Inferior parietal cortex (tissue), 1 donor: ENCODE measurements at regions not wholly inside any gene's neighbourhood (a gene's known extent, or its start where the extent isn't known, plus 50 kb on each side); places are given as distances from the start of the nearest gene placed in this dataset.
"Not testable (repeated sequence)": the region's sequence is repeated elsewhere in the genome, so short reads cannot be mapped to it uniquely, and the experiment has no call there.

Experiments used
- DNase-seq: peaks from one replicate; pipeline ENCODE4 v3.0.0-alpha.2; 2016; ENCODE audit errors: extremely low spot score

DNA sequence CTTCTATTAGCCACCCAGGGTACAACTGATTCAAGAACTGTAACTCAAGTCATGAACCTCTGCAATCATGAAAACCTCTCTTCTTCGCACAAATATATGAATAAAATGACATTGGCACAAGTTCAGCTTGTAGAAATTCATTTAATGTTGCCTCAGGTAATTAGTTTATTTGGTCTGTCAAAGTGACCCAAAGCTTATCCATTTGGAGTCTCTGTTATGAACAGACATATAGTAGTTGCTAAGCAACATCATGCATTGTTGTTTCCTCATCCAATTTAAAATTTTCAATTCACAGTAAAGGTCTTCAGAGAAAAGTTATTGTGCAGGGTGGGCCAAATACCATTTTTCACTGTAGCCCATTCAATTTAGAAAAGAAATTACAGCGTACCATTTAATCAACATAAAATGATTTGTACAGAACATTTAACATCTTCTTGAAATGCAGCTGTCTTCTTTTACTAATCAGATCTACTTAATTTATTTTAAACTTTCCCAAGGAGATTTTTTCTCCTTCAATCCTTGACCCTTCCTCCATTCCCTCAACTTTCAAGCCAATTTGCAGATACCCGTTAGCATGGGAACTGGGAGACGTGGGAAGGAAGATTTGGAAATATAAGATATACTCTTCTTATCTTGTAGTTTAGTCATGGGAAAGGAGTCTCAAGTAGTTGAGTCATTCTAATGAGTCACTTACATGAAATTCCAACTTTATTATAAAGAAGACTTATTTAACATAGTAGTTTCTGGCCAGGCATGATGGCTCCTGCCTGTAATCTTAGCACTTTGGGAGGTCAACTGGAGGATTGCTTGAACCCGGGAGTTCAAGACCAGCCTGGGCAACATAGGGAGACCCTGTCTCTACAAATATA is 231.3 kb downstream of the ATPSCKMT start:
- DNase-seq, result no peak

DNA sequence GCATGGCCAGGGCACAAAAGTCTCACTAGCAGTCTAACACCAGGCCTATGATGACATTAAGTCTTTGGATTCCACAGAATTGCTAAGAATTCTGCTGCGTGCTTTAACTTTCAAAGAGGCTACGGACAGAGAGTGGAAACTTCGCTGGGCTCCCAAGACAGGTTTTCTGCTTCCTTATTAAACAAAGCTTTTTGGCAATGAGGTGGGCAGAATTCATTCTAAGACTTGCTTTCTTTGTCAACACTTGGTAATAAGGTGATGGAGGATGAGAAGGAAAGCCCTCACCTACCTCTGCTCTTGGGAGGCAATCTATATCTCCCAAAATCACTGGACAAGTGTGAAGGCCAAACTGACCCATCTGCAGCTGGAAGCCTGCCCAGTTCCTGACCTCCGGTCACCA is 231.9 kb downstream of the ATPSCKMT start:
- no peak for DNase-seq

GRCh38 chr5:10016559-10016958 is 233.1 kb downstream of the ATPSCKMT start:
- DNase-seq, result not testable (repeated sequence)

DNA sequence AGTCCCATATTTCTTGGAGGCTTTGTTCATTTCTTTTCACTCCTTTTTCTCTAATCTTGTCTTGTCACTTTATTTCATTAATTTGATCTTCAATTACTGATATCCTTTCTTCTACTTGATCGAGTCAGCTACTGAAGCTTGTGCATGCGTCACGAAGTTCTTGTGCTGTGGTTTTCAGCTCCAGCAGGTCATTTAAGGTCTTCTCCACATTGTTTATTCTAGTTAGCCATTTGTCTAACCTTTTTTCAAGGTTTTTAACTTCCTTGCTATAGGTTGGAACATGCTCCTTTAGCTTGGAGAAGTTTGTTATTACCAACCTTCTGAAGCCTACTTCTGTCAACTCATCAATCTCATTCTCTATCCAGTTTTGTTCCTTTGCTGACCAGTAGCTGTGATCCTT is 234.0 kb downstream of the ATPSCKMT start:
- DNase-seq, result not testable (repeated sequence)

GRCh38 chr5:10009802-10010201 is 239.9 kb downstream of the ATPSCKMT start:
- DNase-seq, result no peak

DNA sequence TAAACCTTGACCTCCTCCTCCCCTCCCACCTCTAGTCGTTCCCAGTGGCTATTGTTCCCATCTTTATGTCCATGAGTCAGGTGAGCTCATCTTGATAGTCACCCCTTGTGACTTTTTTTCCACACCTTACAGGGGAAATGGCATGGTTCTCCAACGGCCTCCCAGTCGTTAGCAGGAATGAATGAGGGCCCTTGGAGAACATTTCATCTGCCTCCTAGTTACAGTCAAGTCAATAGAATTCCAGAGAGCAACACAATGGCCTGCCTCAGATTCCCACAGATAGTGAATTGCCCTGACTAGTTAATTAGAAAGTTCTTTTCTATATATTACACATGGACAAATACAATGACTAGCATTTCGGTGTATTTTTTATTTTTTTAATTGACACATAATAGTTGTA is 262.6 kb downstream of the ATPSCKMT start:
- DNase-seq, result no peak

DNA sequence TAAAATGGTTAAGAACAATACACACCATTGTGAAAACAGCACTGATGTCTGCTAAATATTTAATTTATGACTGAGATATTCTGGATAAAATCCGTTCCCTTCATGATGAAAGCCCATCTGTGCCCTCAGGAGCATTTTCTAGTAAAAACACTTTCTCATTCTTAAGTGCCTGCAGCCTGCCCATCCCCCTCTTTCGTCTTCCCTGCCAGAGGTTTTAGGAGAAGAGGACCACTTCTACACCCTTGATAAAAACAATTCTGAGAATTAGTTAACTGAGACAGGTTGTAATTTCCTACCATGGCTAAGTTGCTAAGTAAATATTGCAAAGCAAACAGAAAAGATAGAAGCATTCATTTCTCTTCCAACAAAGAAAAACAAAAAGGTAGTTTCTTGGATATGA is 272.6 kb downstream of the ATPSCKMT start:
- DNase-seq, result no peak

GRCh38 chr5:9976621-9977020 is 273.1 kb downstream of the ATPSCKMT start:
- DNase-seq, result no peak

GRCh38 chr5:9972059-9972458 is 277.6 kb downstream of the ATPSCKMT start:
- no peak for DNase-seq

DNA sequence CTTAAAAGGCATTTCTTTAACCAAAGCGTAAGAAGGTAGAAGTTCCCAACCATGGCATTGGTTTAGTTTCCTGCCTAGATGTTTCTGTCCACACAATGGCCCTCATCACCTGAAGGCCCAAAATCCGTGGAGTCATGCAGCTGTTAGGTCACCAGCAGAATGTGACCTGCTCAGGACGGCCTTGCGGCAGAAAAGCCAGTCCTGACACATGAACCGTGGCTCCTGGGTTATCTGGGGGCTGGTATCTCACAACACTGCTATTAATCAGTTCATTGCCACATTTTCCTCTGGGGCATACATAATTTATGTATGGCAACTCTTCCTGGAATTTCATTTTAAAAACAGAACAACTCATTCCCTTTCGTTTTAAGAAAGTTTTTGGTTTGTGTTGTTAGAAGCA is 278.4 kb downstream of the ATPSCKMT start:
- no peak for DNase-seq

DNA sequence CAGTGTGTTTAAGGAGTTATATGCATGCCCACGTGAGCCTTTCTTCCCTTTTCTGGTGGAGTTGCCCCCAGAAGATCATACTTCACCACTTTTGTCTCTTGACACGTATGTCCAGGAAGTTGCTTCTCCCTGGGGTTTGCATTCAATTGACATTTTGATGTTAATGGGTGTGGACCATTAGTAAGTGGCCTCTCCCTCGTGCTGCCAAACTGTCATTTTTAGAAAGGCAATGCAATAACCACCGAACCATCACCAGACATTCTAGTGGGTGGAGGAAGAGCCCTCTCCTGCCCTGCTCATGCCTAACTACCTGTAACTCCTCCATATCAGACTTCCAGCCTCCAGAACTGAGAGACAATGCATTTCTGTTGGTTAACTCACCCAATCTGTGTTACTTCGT is 290.8 kb downstream of the ATPSCKMT start:
- DNase-seq, result no peak

- no peak for DNase-seq
Measured at GRCh38 chr5:9957214-9957613, 292.5 kb downstream of the ATPSCKMT start.

GRCh38 chr5:9956725-9957124 is 293.0 kb downstream of the ATPSCKMT start:
- no peak for DNase-seq

DNA sequence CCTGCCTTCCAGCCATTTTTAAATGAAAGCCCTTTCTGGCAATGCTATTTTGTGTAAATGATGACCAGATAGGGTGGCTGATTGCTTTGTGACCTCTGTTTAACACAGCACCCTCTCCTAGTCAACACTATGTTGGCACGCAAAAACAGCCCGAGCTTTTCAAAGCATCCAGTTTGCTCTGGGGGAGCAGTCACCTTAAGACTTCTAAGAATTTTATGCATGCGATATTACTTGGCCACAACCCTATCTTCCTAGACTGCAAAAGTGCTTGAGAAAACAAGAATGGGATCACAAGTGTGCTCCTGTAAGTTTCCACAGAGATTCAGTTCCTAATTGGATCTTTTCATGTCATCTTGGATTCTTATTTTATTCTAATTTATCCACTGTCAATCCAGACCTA is 294.1 kb downstream of the ATPSCKMT start:
- no peak for DNase-seq

DNA sequence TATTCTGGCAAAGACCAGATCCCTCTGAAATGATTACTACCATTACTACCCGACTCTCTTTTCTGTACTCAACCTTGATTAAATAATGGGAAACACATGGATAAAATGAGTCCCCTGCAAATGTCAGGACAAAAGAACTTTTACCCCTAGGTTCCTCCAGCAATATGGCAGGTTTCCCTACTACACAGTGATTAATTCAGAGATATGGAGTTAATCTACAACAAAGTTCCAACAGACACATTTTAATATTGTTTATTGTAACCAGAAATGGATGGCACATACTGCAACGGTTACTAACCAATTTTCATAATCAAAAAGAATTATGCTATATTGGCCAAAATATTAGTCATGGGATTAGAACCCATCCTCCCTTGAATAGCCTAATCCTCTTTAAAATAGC is 294.8 kb downstream of the ATPSCKMT start:
- DNase-seq, result no peak

GRCh38 chr5:9953691-9954090 is 296.0 kb downstream of the ATPSCKMT start:
- DNase-seq, result no peak

DNA sequence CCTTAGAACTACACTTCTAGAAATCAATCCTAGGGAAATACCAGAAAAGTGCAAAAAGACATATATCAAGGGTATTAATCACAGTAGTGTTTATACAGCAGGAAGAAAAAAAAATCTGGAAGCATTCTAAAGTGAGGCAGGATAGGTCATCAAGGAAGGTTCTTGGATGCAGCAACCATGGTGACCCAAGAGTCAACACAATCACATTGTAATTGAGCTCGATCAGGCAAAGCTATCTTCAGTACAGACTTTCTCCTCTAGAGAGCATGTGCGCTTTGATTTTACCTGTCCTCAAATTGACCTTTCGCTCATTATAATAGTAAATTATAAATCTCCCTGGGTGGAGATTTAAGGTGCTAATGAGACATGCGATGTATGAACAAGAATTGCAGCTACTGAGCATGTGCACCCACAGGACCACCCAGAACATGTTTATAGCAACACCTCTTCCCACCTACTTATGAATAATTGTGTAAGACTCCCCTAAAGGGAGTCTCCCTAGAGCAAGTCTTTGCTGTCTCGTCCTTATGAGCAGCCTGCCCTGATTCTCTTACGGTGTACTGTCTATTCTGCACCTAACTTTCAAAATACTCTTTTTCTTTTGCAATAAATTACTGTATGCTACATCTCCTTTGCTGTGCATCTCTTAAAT is 297.7 kb downstream of the ATPSCKMT start:
- DNase-seq, result no peak

DNA sequence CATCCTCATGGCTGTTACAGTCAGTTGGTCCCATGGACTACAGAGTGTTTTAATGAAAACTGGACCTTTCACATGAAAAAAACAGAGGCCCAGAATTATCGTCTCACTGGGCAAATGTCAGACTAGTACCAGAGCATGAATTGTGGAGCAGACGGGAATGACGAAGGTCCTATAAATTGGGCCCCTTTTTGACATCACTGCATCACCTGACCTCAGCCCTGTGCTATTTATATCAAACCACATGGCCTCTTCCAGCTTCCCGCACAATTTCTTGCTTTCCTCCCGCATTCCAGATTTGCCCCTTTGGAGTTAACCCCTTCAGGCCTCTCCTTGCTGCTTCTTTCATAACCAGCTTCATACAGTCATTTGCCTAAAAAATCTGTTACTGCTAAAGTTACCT is 301.7 kb downstream of the ATPSCKMT start:
- no peak for DNase-seq

DNA sequence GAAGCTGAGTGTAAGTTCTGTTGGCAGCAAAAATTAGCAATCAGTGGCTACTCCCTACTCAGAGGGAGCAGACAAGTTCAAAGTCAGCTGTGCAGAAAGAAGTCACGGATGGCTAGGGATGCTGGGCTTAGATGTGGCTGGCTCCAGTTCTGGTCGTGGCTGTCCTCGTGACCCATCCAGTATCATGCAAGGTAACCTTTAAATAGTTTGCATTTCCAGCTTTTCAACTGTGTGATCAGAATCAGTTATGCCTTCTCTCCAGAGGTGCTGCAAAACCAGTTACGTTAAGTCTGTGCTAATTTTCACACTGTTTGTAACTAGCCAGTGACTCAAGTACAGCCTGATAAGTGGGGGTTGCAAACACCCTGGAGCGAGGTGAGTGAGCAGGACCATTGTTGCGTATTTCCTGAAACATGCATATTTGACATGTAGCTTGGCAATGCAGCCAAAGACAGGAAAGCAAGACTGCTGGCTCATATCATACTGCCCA is 302.4 kb downstream of the ATPSCKMT start:
- DNase-seq, result no peak

DNA sequence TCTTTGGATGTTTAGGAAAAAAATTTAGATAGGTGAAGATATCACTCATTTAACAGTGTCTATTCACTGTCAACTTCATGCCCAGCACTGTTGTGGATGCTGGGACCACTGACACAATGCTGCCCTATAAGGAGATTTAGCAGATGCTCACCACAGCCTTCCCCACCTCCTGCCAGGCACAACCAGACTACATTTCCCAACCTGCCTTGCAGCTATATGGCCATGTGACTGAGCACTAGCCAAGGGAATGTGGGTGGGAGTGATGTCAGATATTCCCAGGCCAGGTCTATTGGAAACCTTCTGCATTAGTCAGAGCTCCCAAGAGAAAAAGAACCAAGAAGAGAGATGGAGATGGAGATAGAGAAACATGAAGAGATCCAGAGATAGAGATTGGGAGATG is 302.6 kb upstream of the TAS2R1 start:
- DNase-seq, result no peak

DNA sequence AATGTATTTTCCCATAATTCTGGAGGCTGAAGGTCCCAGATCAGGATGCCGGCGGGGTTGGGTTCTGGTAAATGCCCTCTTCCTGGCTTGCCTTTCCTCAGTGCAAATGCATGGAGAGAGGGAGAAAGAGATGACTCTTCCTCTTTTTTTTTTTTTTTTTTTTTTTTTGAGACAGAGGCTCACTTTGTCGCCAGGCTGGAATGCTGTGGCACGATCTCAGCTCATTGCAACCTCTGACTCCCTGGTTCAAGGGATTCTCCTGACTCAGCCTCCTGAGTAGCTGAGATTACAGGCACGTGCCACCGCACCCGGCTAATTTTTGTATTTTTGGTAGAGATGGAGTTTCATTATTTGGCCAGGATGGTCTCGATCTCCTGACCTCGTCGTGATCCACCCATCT is 300.0 kb upstream of the TAS2R1 start:
- no peak for DNase-seq

GRCh38 chr5:9928326-9928725 is 298.2 kb upstream of the TAS2R1 start:
- no peak for DNase-seq

- no peak for DNase-seq
Measured at GRCh38 chr5:9927521-9927997, 297.4 kb upstream of the TAS2R1 start.
